ENCODE measurements at regions not wholly inside any gene's neighbourhood (a gene's known extent, or its start where the extent isn't known, plus 50 kb on each side); places are given as distances from the start of the nearest gene placed in this dataset.

- TF ChIP-seq CTCF (IDR thresholded peaks at IDR 0.05 in 4 of 5, conservative IDR thresholded peaks at IDR 0.05 in 1 of 5) (no peak), POLR2A (IDR thresholded peaks at IDR 0.05) (no peak)
These were observed 156.3 kb downstream of the EMX2 start for GRCh38 chr10:117698809-117699208.

Measured in gastrocnemius medialis (tissue), 4 donors.